ENCODE measurements at regions not wholly inside any gene's neighbourhood (a gene's known extent, or its start where the extent isn't known, plus 50 kb on each side); places are given as distances from the start of the nearest gene placed in this dataset.

DNA sequence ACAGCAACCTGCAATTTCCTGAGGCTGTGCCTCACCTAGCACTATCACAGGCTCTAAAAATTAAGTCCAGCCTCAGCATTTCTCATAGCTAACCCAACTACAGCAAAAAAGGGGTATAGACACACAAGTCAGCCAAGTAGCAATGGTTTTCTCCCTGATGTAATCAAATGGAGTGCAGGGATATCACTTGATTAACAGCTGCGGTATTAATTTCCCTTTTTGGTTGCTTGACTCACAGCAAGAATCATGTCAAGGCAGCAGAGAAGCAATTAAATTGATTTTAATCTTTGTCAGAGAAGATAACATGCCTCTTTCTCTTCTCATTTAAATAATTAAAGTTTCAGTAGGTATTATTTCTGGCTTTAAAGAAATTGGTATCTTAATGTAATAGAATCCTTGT is 278.9 kb downstream of the RWDD3 start:
- no peak for ATAC-seq
- no peaks in the 10 kb centered on the region for H3K4me1 ChIP-seq (replicated peaks in 1 of 2; ENCODE audit: control insufficient read depth in 2 of 2, insufficient read depth in 2 of 2, low read length in 2 of 2)
- H3K9me3 ChIP-seq (replicated peaks; ENCODE audit: control insufficient read depth, insufficient read depth, low read depth, low read length) = no peaks in the 10 kb centered on the region
- H3K36me3 ChIP-seq (ENCODE audit: control insufficient read depth, insufficient read depth, low read length) = no peaks in the 10 kb centered on the region
- no peak overlapping the region for H3K27ac ChIP-seq (ENCODE audit: extremely low read depth, low read depth, low read length)
- H3K4me2 ChIP-seq (ENCODE audit: insufficient read depth, low read length) = no peak overlapping the region
- H3K9ac ChIP-seq (ENCODE audit: insufficient read depth in 1 of 2, low read depth in 2 of 2, low read length in 2 of 2) = no peak overlapping the region
- BruUV-seq (replicated peaks) = no TSS peak
- no peaks in the 10 kb centered on the region for H3K79me2 ChIP-seq (ENCODE audit: control insufficient read depth, insufficient read depth, low read length)
- H3K4me3 ChIP-seq = no peak overlapping the region
- H3K9me1 ChIP-seq (ENCODE audit: control insufficient read depth, insufficient read depth, low read length) = no peaks in the 10 kb centered on the region
- intact Hi-C loops (cut with micrococcal nuclease) = no loop called here
- TF ChIP-seq, protein P1, sequence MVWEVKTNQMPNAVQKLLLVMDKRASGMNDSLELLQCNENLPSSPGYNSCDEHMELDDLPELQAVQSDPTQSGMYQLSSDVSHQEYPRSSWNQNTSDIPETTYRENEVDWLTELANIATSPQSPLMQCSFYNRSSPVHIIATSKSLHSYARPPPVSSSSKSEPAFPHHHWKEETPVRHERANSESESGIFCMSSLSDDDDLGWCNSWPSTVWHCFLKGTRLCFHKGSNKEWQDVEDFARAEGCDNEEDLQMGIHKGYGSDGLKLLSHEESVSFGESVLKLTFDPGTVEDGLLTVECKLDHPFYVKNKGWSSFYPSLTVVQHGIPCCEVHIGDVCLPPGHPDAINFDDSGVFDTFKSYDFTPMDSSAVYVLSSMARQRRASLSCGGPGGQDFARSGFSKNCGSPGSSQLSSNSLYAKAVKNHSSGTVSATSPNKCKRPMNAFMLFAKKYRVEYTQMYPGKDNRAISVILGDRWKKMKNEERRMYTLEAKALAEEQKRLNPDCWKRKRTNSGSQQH (CRISPR knock-in tag; IDR thresholded peaks at IDR 0.05) = no peak
- no peak for TF ChIP-seq ATF2 (CRISPR knock-in tag; IDR thresholded peaks at IDR 0.05)
- no peak for TF ChIP-seq ZNF431 (CRISPR knock-in tag; IDR thresholded peaks at IDR 0.05)
- no peak for TF ChIP-seq SMAD3 (CRISPR knock-in tag; conservative IDR thresholded peaks at IDR 0.05)
- no peak for TF ChIP-seq GTF2B (IDR thresholded peaks at IDR 0.05; ENCODE audit: extremely low read depth, insufficient read length)
- TF ChIP-seq, protein P2, sequence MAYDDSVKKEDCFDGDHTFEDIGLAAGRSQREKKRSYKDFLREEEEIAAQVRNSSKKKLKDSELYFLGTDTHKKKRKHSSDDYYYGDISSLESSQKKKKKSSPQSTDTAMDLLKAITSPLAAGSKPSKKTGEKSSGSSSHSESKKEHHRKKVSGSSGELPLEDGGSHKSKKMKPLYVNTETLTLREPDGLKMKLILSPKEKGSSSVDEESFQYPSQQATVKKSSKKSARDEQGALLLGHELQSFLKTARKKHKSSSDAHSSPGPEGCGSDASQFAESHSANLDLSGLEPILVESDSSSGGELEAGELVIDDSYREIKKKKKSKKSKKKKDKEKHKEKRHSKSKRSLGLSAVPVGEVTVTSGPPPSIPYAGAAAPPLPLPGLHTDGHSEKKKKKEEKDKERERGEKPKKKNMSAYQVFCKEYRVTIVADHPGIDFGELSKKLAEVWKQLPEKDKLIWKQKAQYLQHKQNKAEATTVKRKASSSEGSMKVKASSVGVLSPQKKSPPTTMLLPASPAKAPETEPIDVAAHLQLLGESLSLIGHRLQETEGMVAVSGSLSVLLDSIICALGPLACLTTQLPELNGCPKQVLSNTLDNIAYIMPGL (CRISPR knock-in tag; IDR thresholded peaks at IDR 0.05) = no peak
- no peak for TF ChIP-seq CREBBP (IDR thresholded peaks at IDR 0.05; ENCODE audit: low read depth, low read length)
- no peak for TF ChIP-seq ZFP1 (CRISPR knock-in tag; IDR thresholded peaks at IDR 0.05)
- H2AFZ ChIP-seq (ENCODE audit: low read depth, low read length) = no peak overlapping the region
- CTCF ChIA-PET (ENCODE audit: low intra/inter-chr PET ratio) = no interaction called here
- POLR2A ChIA-PET = interaction anchor here (0.6 kb wide), 1 partner anchor 602 kb away, joined by 5 read pairs; no protein-coding TSS in a partner anchor
- no peaks in the 10 kb centered on the region for H3K27me3 ChIP-seq (ENCODE audit: control insufficient read depth in 2 of 2, insufficient read depth in 2 of 2, low read length in 2 of 2)
- WGBS (ENCODE audit: insufficient coverage, low coverage, missing lambda C conversion rate) = 0% methylated on average over 1 of the region's 1 CpG
- in situ Hi-C loops (cut with MboI) = no loop called here
- no peaks in the 10 kb centered on the region for H4K20me1 ChIP-seq (replicated peaks; ENCODE audit: control insufficient read depth, insufficient read depth, low read length)
- FAIRE-seq = no peak
- DNase-seq (ENCODE audit: extremely low read depth in 1 of 4, low spot score in 3 of 4) = no peak
